NCI-H1694 treated with DMSO at 0.1 percent for 48 hours (cell line): ENCODE measurements at regions not wholly inside any gene's neighbourhood (a gene's known extent, or its start where the extent isn't known, plus 50 kb on each side); places are given as distances from the start of the nearest gene placed in this dataset.

ENCODE experiments used
- DNase-seq: peaks from one replicate; lab custom pipeline; 2025; lab: John Stamatoyannopoulos, UW

DNA sequence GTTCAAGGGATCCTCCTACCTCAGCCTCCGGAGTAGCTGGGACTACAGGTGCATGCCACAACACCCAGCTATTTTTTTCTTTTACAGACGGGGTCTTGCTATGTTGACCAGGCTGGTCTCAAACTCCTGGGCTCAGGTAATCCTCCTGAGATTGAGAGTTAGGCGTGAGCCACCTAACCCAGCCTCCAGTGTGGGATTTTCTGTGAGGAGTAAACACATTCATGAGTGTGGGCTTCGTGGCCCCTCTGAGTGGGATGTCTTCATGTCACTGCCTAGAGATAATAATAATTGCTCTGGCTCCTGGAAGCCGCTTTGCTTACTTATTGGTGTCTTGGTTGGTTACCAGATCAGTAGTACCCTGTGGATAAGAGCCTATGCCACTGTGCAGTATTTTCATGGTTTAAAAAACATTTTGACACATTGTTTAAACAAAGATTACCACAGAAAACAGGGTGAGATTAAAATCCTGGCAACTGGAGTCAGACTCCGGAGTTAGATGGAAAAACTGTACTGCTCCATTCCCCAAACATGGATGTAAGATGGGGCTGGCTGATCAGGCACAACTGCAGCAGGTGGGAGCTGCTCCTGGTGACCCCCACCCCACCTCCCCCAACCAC, 159.1 kb upstream of the RAB4A start:
- DNase-seq = peak; percentile 22

DNA sequence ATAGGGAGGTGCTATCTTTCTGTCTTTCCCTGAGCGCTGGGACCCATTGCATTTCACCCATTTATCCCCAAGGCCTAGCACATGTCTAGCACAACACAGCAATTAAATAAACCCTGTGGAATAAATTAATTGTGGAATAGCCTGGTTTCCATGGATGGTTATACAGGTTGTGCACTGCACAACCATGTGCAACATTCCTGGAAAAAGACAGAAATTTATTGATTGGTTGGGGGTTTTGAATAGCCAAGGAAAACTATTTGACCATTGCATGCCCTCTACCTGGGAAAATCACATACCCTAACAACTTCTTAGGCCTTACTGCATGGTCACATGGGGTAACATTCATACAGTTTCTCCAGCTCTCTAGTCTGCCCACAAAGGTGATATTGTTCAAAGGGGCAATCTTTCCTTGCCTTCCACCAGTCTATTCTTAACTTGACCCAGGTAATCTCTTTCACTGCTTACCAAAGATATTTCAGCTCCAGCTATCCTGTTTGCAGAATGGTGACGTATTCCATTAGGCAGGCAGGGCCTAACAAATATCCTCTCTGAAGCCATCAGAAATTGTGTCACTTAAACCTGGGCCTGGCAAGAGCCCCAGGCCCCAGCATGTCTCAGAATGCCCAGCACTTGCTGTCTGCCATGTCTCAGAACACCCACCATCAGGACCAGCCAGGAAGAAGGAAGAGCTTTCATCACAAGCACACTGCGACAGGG, 157.9 kb upstream of the RAB4A start:
- no peak for DNase-seq

DNA sequence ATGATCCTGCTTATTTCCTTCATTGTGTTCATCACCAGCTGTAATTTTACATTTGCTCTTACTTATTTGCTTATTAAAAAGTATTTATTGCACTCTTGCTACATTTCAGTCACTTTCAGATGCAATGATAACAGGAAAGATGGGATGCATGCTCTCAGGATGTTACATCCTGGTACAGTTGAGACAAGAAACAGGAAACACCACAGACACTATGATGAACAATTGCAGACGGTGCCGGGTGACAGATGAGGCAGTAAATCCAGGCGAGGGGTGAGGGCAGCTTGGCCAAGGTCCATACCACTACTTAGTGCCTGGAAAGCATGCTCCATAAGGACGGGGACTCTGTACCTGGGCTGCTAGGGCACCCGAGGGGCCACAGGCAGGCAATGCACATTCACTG, 156.6 kb upstream of the RAB4A start:
- DNase-seq = peak; percentile 70

DNA sequence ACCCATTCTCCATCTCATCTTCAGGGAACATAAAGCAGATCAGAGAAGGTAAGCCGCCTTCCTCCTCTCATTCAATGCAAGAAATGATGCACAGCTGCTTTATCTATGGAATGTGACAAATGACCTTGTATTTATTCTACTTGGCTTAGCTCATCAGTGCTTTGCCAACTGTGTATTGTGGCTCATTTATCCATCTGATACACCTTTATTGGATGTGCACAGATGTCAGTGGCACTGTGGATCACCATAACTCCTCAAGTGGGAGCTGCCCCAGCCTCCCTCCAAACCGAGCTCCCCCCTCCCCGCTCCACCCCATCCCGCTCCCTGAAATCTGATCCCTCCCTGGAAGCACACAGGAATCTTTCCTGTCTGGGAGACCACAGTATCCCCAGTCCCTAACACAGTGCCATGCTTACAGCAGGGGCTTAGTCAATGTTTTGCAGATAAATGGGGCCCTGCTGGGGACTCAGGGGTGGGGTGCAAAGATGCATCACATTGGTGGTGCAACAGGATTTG, 156.0 kb upstream of the RAB4A start:
- peak; percentile 73 for DNase-seq

DNA sequence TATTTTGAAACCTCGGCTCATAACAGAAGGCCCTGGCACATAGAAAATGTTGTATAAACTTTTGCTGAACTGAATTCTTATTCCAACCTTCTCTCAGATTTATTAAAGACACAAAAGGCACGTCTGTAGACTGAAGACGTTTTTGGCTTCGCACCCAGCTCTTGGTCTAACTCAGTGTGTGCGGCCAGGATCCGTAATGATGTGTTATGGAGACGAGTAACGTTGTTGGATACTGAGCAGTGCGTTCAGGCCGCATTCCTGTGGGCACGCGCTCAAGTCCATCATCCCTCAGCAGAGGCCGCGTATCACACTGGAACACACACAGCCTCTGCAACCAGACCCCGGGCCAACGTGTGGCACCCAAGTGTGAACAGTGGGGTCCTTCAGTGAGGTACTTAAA, 154.8 kb upstream of the RAB4A start:
- DNase-seq = no peak

DNA sequence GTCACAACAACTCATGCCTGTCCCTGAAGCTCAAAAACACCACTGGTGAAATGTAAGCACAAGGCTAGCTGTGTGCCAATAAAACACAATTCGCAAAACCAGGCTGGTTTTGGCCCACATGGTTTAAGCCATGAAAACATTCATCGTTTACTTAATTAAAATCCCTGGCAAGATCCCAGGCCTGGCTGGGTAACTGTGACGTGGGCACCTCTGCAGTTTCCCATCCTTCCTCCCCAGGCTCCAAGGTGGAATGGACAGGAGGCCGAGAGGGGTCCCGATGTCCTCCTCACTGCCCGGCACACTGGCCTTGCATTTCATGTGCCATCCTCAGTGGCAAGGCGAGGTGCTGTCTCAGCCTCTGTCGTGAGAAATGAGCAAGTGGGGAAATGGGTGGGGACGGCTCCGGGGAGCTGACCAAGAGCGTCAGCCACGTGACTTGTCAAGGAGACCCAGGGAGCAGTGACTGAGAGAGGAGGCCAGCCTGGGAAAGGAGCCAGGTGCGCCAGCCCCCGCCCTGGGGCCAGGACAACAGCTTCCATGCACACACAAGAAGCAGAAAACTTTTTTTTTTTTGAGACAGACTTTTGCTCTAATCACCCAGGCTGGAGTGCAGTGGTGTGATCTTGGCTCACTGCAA, 153.1 kb upstream of the RAB4A start:
- no peak for DNase-seq

DNA sequence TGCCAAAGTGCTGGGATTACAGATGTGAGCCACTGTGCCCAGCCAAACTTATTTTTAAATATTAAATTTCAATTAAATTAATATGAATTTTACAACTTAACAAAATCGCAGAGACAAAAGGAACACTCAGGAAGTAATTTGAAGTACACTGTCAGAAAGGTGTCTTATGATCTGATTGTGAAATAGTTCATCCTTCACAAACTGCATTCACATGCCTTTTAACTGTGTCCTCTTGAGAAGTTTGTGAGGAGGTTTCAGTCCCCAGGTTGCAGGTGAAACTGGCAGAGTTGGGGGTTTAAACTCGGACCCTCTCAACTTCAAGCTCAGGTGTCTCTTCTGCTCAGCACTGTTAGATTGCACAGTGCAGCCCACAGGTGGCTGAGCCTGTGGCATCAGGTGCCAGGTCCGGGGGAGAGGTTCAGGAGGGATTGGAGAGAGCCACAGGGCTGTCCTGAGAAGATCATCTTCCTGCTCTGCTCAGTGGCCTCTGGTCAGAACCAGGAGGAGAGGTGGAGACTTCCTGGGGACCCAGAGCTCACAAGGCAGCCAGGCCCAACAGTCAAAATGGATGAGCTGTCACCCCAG, 152.3 kb upstream of the RAB4A start:
- DNase-seq = no peak

DNA sequence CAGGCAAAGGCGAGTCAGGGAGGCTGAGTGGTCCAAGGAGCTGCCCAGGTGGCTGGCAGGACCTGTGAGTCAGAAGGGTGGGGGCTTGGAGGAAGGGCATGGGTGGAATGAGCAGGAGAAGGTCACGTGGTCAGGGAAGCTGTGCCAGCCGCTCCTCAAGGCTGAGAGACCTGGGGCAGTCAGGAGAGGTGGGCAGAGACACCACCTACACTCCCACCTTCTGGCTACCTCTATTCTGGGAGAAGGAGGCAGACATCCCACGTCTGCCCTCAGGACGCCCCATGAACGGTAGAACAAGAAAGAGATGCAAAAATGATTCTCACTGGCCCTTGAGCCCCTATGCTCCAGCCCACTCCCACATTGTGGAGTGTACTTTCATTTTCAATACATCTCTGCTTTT, 151.8 kb upstream of the RAB4A start:
- no peak for DNase-seq

DNA sequence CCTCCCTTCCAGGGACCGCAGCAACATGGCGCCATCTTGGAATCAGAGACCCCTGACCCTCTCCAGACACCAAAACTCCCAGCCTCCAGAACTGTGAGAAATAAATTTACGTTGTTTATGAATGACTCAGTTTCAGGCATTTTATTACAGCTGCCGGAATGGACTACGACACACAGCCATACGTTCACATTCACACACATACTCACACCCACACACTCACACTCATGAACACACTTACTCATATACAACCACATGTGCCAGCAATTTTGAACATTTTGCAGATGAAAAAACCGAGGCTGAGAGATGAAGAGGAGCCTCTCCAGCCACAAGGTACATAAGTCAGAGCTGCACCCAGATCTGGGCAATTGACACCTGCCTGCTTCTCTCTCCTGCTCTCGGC, 151.0 kb upstream of the RAB4A start:
- no peak for DNase-seq

DNA sequence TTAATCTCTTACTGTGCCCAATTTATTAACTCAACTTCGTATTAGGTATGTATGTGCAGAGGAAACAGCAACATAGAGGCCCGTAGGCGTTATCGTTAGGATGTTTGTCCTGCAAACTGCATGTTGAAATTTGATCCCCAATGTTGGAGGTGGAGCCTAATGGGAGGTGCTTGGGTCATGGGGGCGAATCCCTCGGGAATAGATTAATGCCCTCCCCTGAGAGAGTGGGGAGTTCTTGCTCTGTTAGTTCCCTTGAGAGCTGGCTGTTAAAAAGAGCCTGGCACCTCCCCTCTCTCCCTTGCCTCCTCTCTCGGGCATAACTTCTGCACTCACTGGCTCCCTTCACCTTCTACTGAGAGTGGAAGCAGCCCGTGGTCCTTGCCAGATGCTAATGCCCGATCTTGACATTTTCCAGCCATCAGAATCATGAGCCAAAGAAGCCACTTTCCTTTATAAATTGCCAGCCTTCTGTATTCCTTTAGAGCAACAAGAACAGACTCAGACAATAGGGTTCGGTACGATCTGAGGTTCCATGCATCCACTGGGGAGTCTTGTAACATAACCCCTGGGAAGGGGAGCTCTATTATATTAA, 149.0 kb upstream of the RAB4A start:
- DNase-seq = no peak

DNA sequence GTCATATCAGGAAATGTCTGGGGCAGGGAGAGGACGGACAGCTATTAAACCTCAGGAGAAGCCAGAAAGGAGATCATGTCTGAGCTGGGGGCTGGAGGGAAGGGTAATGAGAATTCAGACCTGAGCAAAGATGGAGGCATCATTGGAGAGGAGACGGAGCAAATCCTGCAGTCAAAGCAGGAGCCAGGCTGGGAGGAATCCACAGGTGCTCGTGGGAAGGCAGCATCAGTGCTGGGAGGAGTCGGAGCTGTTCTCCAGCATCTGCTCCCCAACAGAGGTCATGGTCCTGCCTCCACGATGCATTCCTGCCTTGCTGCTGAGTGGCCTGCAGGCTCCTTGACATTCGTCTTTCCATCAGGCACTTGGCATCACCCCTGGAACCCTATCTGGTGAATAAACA, 148.3 kb upstream of the RAB4A start:
- no peak for DNase-seq

DNA sequence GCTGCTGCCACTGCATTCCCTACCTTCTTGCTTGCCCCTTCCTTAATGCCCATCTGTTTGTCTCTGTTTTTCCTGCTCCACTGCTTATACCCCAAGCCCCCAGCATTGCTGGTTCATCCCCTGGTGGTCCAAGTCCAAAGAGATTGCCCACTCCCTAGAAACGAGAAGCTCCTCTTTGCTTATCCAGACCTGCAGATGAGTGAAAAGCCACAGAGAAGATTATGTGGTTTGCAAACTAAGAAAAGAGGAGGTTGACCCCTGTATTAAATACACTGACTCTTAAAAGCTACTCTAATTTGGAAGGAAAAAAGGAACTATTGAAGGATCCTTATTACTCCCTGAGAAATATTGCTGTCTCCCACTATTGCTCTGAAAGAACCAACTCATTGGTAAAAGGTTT, 146.8 kb upstream of the RAB4A start:
- no peak for DNase-seq

DNA sequence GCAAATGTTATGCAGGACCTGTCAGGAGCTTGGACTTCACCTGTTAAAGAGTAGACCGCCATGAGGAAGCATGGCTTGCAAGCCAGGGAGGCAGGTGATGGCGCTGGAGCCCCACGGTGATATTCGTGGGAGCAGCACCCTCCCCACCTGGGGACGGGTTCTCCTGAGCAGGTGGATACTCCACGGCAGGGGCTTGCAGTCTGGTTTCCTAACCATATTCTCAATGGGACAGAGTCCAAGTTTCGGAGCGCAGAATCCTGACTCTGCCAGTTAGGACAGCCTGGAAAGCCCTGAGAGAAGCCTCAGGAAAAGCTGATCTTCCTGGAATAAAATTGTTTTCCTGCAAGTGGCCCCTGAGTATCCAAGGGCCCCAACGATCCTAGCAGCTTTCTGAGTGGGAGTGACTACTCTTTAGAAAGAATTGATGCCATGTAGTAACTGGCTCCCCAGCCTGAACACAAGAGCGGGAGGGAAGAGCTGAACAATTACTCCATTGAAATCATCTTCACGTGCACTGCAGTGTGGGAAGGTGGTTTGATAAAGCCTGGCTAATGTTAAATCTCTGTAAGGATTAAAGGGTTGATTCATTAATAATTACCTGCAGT, 146.3 kb upstream of the RAB4A start:
- no peak for DNase-seq

DNA sequence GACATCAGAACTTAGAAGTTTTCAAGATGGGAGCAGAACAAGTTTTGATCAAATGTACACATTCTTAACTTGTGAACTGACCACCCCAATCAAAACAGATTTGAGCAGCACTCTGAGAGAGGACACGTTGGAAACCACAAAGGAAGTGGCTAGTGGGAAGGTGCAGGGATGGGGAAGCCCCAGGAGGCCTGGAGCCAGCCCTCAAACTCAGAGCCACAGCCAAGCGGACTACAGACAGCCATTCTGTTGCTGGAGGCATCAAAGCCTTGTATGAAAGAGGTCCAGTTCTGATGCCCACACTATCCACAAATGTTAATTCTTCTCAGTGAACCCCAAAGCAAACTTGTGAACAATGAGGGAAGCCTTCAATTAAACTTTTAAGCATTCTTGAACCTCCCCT, 143.6 kb upstream of the RAB4A start:
- no peak for DNase-seq

DNA sequence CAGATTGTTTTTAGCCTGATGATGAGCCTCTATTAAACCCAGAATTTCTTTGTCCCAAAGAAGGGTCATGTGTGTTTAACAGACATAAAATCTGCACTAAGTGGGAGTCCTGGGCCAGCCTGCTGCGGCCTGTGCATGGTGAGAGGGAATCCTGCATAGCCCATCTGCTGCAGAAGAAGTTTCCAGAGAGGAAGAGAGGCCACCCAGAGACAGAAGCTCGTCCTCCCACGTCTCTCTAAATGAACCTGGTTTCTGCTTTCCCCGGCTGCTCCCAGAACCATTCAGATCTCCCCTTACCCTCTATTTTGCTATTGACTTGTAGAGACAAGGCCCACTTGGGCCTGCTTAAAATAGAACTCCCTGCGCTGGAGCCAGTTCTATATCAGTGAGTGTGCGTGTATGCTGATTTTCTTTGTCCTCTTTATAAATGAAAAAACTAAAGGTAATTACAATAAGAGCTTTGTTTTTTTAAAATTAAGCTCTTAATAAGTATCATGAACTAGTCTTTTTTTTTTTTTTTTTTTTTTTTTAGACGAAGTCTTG, 142.8 kb upstream of the RAB4A start:
- no peak for DNase-seq

DNA sequence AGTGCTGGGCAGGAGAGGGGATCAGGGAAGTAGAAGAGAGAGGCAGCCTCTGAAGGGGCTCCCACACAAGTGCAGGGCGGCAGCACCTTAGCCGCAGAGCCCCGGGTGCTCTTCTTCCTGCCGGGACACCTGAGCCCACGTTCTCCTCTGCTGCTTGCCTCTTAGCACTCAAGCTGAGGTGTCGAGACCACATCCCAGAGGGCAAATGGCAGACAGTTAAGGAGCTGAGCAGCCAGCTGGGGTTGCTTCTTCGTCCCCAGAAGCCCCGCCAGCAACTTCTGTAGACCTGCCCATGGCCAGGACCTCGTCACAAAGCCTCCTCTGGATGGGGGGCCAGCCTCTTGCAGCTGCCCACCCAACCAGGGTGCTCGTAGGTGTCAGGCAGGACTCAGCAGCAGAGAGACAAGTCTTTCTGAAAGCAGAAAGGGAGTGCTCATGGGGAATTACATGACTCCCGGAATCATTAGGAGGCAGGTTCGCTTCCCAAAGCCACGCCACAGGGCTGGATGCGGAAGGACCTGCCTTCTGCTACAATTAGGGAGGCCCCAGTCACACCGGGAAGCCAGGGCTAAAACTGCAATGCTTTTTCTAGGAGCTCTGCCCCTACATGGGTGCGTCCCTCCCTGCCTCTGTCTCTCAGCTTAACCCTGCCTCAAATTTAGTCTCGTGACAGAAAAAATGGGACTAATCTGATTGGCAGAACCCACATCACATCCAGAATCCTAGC, 141.4 kb upstream of the RAB4A start:
- DNase-seq = no peak

DNA sequence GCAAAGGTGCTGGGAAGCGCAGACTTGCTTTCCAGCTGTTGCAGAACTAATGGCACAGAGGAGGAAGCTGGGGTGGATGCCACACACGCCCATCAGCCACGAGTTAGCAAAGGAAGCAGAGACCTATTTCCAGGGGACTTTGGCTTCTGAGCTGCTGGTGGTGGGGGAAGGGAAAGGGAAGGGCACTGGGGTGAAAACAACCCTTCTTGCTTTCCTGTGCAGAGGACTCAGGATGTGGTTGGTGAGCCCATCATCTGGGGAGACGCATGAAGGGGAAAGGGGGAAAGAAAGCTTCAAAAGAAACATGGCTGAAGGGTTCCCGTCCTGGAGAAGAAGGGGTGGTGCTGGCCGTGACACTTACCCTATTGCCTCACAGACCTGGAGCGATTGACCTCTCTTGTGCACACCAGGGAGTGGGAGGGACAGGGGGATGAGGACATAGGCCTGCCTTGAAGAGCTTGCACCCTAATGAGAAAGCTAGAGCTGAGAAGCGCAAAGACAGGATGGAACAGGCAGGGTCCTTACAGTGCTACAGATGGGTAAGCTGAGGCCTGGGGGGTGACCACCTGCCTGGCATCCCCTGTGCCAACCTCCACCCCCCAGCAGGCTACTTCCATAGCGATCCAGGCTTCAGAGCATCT, 140.8 kb upstream of the RAB4A start:
- DNase-seq = no peak

DNA sequence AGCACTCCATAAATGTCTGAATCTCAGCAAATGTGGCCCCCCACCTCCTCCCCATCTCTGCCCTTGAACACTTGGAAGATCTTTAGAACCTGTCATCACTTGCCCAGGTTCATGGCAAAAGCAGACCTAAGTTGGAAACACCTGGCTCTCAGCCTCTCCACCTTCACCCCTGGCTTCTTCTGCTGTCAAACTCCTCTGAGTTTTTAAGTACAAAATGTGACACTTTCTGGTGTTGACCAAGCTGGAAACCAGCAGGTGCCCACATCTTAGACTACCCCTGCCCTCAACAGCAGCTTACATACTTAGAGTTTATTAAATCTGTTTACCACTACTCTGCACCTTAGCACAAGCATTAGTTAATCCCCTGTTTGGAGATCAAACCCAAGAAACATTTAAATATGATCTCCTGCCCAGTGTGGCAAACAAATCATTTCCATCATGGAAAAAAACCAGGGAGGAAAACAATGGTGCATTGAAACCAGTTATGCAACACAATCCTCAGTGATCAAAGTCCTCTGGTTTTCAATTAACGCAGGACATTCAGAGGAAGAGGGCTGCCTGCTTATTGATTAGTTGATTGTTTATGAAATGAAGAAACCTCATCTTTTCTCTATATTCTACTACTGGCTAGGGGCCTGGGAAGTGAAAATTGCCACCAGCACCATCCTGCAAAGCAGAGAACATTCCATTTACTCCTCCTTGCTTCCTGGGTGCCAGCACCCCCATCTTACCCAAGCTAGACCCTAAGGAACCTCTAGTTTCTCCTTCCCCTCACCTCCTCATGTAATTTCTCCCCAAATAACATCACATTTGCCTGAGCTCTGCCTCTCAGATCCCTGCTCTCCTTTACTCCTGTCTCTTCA, 139.4 kb upstream of the RAB4A start:
- DNase-seq = no peak

DNA sequence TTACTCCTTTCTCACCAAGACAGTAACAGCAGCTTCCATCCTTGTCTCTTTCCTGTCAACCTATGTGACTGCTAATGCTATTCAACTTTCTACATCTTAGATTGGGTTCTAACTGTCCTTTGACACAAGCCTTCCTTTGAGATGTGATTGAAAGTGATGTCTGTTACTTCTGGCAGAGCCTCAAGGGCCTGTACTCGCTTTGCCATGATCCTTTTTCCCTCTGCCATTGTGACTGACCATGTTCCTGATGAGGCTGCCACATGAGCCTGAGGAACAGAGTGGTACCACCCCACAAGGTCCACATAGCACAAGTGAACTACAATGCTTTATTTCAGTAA, 138.8 kb upstream of the RAB4A start:
- DNase-seq = no peak

DNA sequence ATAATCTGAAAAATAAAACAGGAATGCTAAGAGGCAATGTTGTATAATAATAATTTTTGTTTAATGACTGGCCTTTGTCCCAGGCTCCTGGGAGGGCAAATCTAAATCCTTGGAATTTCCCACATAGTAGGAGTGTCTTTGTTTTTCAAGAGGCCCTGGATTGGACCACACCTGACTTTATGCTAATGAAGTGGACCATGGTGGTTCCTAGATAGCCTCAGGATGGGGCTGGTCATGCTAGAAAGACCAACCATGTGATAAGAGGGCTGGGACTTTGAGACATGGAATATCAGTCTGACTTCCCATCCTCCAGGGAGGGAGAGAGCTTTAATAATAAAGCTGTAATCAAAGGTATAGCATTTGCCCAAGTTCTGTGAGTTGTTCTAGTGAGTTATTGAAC, 138.2 kb upstream of the RAB4A start:
- no peak for DNase-seq
